Panc1 (cell line): ENCODE measurements at regions not wholly inside any gene's neighbourhood (a gene's known extent, or its start where the extent isn't known, plus 50 kb on each side); places are given as distances from the start of the nearest gene placed in this dataset.

ENCODE experiments used
- CTCF ChIP-seq: fragments of 450-650 bp; IDR thresholded peaks from 2 replicates; pipeline ENCODE4 v1.5.1; 2017; ENCODE audit warnings: mild to moderate bottlenecking
- POLR2AphosphoS5 ChIP-seq: IDR thresholded peaks from 2 replicates; pipeline ENCODE4 v1.6.1; 2012; ENCODE audit warnings: mild to moderate bottlenecking, low read depth, low read length, moderate library complexity
- REST ChIP-seq, 2 experiments: IDR thresholded peaks; 2 replicates each; pipeline ENCODE4 v1.6.1; 2011 to 2012; ENCODE audit warnings: low read depth in 2 of 2, control low read depth in 1 of 2, low read length in 1 of 2, mild to moderate bottlenecking in 1 of 2, moderate library complexity in 1 of 2; ENCODE audit not compliant: insufficient read depth in 1 of 2
- SIN3A ChIP-seq: IDR thresholded peaks from 2 replicates; pipeline ENCODE4 v1.6.1; 2012; ENCODE audit warnings: low read depth, mild to moderate bottlenecking, low read length, moderate library complexity, borderline replicate concordance; ENCODE audit not compliant: insufficient read depth
- TCF7L2 ChIP-seq: IDR thresholded peaks from 2 replicates; pipeline ENCODE4 v1.6.1; 2011; ENCODE audit warnings: mild to moderate bottlenecking, low read depth, low read length, inconsistent platforms

- no peak for TF ChIP-seq CTCF
- no peak for TF ChIP-seq POLR2AphosphoS5
- no peak for TF ChIP-seq REST (IDR thresholded peaks at IDR 0.05; ENCODE audit: insufficient read depth in 1 of 2, low read depth in 2 of 2, low read length in 1 of 2)
- no peak for TF ChIP-seq SIN3A
- TF ChIP-seq TCF7L2: no peak
Measured at GRCh38 chr17:33941744-33942143, 313.3 kb upstream of the CCL2 start.
